CD8-positive, alpha-beta memory T cell (primary cell): ENCODE measurements at regions not wholly inside any gene's neighbourhood (a gene's known extent, or its start where the extent isn't known, plus 50 kb on each side); places are given as distances from the start of the nearest gene placed in this dataset.

Experiments
- CTCF ChIA-PET: fragments of 350-600 bp; sonication (Branson Sonifier 250); formaldehyde crosslinking; loops from one replicate; lab custom pipeline; 2021; ENCODE audit warnings: antibody characterized with exemption; lab: Charles Lee
- POLR2A ChIA-PET: fragments of 350-600 bp; sonication (Branson Sonifier 250); formaldehyde crosslinking; loops from one replicate; lab custom pipeline; 2021; ENCODE audit warnings: antibody characterized with exemption; lab: Charles Lee
- DNase-seq, 5 donors: peaks; one replicate each; pipeline versions ENCODE4 v3.0.0 to v3.0.0-alpha.2; 2020 to 2022; ENCODE audit warnings: mixed read lengths in 1 of 5
- H3K27ac ChIP-seq: one replicate; pipeline ENCODE4 v1.7.0; 2013; ENCODE audit warnings: low read depth, mild to moderate bottlenecking, low read length, moderate library complexity
- H3K27me3 ChIP-seq: 2 replicates; pipeline ENCODE4 v1.7.0; 2013; ENCODE audit warnings: low read length, mild to moderate bottlenecking; ENCODE audit not compliant: insufficient read depth, poor library complexity, severe bottlenecking
- H3K36me3 ChIP-seq: 2 replicates; pipeline ENCODE4 v1.7.0; 2013; ENCODE audit warnings: mild to moderate bottlenecking, low read length, moderate library complexity; ENCODE audit not compliant: insufficient read depth
- H3K4me1 ChIP-seq: 2 replicates; pipeline ENCODE4 v1.7.0; 2013; ENCODE audit warnings: mild to moderate bottlenecking, low read length, moderate library complexity; ENCODE audit not compliant: insufficient read depth
- H3K4me3 ChIP-seq: 2 replicates; pipeline ENCODE4 v1.7.0; 2013; ENCODE audit warnings: mild to moderate bottlenecking, low read length
- H3K9me3 ChIP-seq: 2 replicates; pipeline ENCODE4 v1.7.0; 2013; ENCODE audit warnings: mild to moderate bottlenecking, low read length
- H3K27ac Mint-ChIP-seq, 8 donors: one replicate each; pipeline ENCODE4 v1.8.0; 2020 to 2021; ENCODE audit warnings: mixed read lengths in 8 of 8, mild to moderate bottlenecking in 6 of 8, inconsistent platforms in 3 of 8, moderate library complexity in 3 of 8
- H3K27me3 Mint-ChIP-seq, 2 donors: one replicate each; pipeline ENCODE4 v1.8.0; 2020 to 2021; ENCODE audit warnings: mixed read lengths in 2 of 2, mild to moderate bottlenecking in 1 of 2, moderate library complexity in 1 of 2
- H3K36me3 Mint-ChIP-seq, 3 donors: one replicate each; pipeline ENCODE4 v1.8.0; 2020 to 2021; ENCODE audit warnings: mixed read lengths in 3 of 3, inconsistent platforms in 1 of 3, mild to moderate bottlenecking in 1 of 3
- H3K4me1 Mint-ChIP-seq, 3 donors: one replicate each; pipeline ENCODE4 v1.8.0; 2020 to 2021; ENCODE audit warnings: mixed read lengths in 3 of 3, inconsistent platforms in 1 of 3, mild to moderate bottlenecking in 1 of 3
- H3K4me3 Mint-ChIP-seq, 7 donors: one replicate each; pipeline ENCODE4 v1.8.0; 2020 to 2021; ENCODE audit warnings: mixed read lengths in 7 of 7, mild to moderate bottlenecking in 6 of 7, moderate library complexity in 4 of 7, inconsistent platforms in 2 of 7
- H3K9me3 Mint-ChIP-seq, 5 donors: one replicate each; pipeline ENCODE4 v1.8.0; 2020 to 2022; ENCODE audit warnings: mixed read lengths in 5 of 5, mild to moderate bottlenecking in 3 of 5, moderate library complexity in 2 of 5, inconsistent platforms in 1 of 5

- H3K36me3 Mint-ChIP-seq: no peaks in the 10 kb centered on the region
- CTCF ChIA-PET: no interaction called here
- Histone ChIP-seq H3K27me3 (no peaks in the 10 kb centered on the region), H3K4me1 (no peaks in the 10 kb centered on the region), H3K36me3 (no peaks in the 10 kb centered on the region), H3K27ac (no peak overlapping the region), H3K4me3 (no peak overlapping the region), H3K9me3 (no peaks in the 10 kb centered on the region)
- no peaks in the 10 kb centered on the region for H3K27me3 Mint-ChIP-seq
- no peak for DNase-seq
- POLR2A ChIA-PET: no interaction called here
- H3K9me3 Mint-ChIP-seq: peaks cover 0 to 2% (median 0%) of the 10 kb centered on the region in 5 donors
- no peak overlapping the region for H3K4me3 Mint-ChIP-seq
- H3K27ac Mint-ChIP-seq: no peak overlapping the region
- no peaks in the 10 kb centered on the region for H3K4me1 Mint-ChIP-seq
These were observed 74.6 kb upstream of the NWD2 start for GRCh38 chr4:37169956-37170355.

- no peaks in the 10 kb centered on the region for H3K9me3 ChIP-seq
- POLR2A ChIA-PET: no interaction called here
- Mint-ChIP-seq H3K27ac (no peak overlapping the region), H3K9me3 (peaks cover 0 to 5% (median 2%) of the 10 kb centered on the region in 5 donors), H3K27me3 (peaks cover 0 to under 1% of the 10 kb centered on the region in 2 donors), H3K36me3 (no peaks in the 10 kb centered on the region), H3K4me1 (no peaks in the 10 kb centered on the region), H3K4me3 (no peak overlapping the region)
- H3K36me3 ChIP-seq: no peaks in the 10 kb centered on the region
- H3K4me1 ChIP-seq: no peaks in the 10 kb centered on the region
- H3K4me3 ChIP-seq: no peak overlapping the region
- H3K27ac ChIP-seq: no peak overlapping the region
- no peaks in the 10 kb centered on the region for H3K27me3 ChIP-seq
- CTCF ChIA-PET: no interaction called here
- no peak for DNase-seq
These were observed 56.4 kb upstream of the NWD2 start for GRCh38 chr4:37188100-37188499.
